H9 (cell line): ENCODE measurements at regions not wholly inside any gene's neighbourhood (a gene's known extent, or its start where the extent isn't known, plus 50 kb on each side); places are given as distances from the start of the nearest gene placed in this dataset.

Experiments
- DNase-seq: peaks from one replicate; pipeline ENCODE4 v3.0.0-alpha.2; 2017
- H2AFZ ChIP-seq: one replicate; pipeline ENCODE4 v1.6.1; 2013; ENCODE audit warnings: mild to moderate bottlenecking, low read length, control low read depth, moderate library complexity
- H2AK5ac ChIP-seq: 2 replicates; pipeline ENCODE4 v1.6.1; 2013; ENCODE audit warnings: low read length, control low read depth, mixed read lengths; ENCODE audit not compliant: insufficient read length
- H2BK120ac ChIP-seq: one replicate; pipeline ENCODE4 v1.6.1; 2013; ENCODE audit warnings: low read depth, mild to moderate bottlenecking, low read length, control low read depth, inconsistent platforms; ENCODE audit not compliant: poor library complexity, severe bottlenecking
- H2BK12ac ChIP-seq: 2 replicates; pipeline ENCODE4 v1.6.1; 2013; ENCODE audit warnings: low read length, control low read depth, mixed read lengths, low read depth; ENCODE audit not compliant: insufficient read length
- H2BK15ac ChIP-seq: 2 replicates; pipeline ENCODE4 v1.6.1; 2013; ENCODE audit warnings: low read depth, low read length, control low read depth
- H2BK20ac ChIP-seq: one replicate; pipeline ENCODE4 v1.6.1; 2013; ENCODE audit warnings: low read depth, mild to moderate bottlenecking, low read length, control low read depth, inconsistent platforms; ENCODE audit not compliant: poor library complexity, severe bottlenecking
- H2BK5ac ChIP-seq: 2 replicates; pipeline ENCODE4 v1.6.1; 2013; ENCODE audit warnings: low read length, control low read depth, mixed read lengths; ENCODE audit not compliant: insufficient read length
- H3K14ac ChIP-seq: 2 replicates; pipeline ENCODE4 v1.6.1; 2013; ENCODE audit warnings: low read length, control low read depth; ENCODE audit not compliant: insufficient read depth
- H3K18ac ChIP-seq: 2 replicates; pipeline ENCODE4 v1.6.1; 2013; ENCODE audit warnings: low read depth, mild to moderate bottlenecking, mixed read lengths, low read length, control low read depth; ENCODE audit not compliant: insufficient read length
- H3K23ac ChIP-seq: 2 replicates; pipeline ENCODE4 v1.6.1; 2013; ENCODE audit warnings: low read length, control low read depth, mixed read lengths, low read depth; ENCODE audit not compliant: insufficient read length
- H3K23me2 ChIP-seq: 2 replicates; pipeline ENCODE4 v1.6.1; 2013; ENCODE audit warnings: low read depth, mild to moderate bottlenecking, mixed read lengths, low read length, control low read depth; ENCODE audit not compliant: insufficient read length, poor library complexity, severe bottlenecking
- H3K27ac ChIP-seq: 2 replicates; pipeline ENCODE4 v1.5.1; 2013; ENCODE audit warnings: low read length, control low read depth, mixed read lengths, low read depth; ENCODE audit not compliant: insufficient read length
- H3K27me3 ChIP-seq: 2 replicates; pipeline ENCODE4 v1.6.1; 2013; ENCODE audit warnings: low read length, control low read depth, inconsistent platforms; ENCODE audit not compliant: insufficient read depth
- H3K4ac ChIP-seq: 2 replicates; pipeline ENCODE4 v1.6.1; 2013; ENCODE audit warnings: low read depth, mild to moderate bottlenecking, control low read depth, inconsistent platforms, low read length, moderate library complexity
- H3K4me1 ChIP-seq: 2 replicates; pipeline ENCODE4 v1.6.1; 2013; ENCODE audit warnings: low read length, control low read depth, inconsistent platforms; ENCODE audit not compliant: insufficient read depth
- H3K4me2 ChIP-seq: 2 replicates; pipeline ENCODE4 v1.6.1; 2013; ENCODE audit warnings: low read length, control low read depth, mixed read lengths; ENCODE audit not compliant: insufficient read length, insufficient read depth
- H3K56ac ChIP-seq: 2 replicates; pipeline ENCODE4 v1.6.1; 2013; ENCODE audit warnings: low read depth, mild to moderate bottlenecking, mixed read lengths, low read length, control low read depth; ENCODE audit not compliant: insufficient read length
- H3K79me1 ChIP-seq: 2 replicates; pipeline ENCODE4 v1.6.1; 2013; ENCODE audit warnings: low read depth, mild to moderate bottlenecking, moderate library complexity, low read length, control low read depth, inconsistent platforms; ENCODE audit not compliant: insufficient read depth, poor library complexity, severe bottlenecking
- H3K79me2 ChIP-seq: 2 replicates; pipeline ENCODE4 v1.6.1; 2013; ENCODE audit warnings: low read length, control low read depth, inconsistent platforms; ENCODE audit not compliant: insufficient read depth
- H3K9ac ChIP-seq: 2 replicates; pipeline ENCODE4 v1.6.1; 2013; ENCODE audit warnings: low read length, control low read depth, mixed read lengths; ENCODE audit not compliant: insufficient read length; ENCODE audit errors: extremely low read depth
- H3K9me3 ChIP-seq: one replicate; pipeline ENCODE4 v1.6.1; 2013; ENCODE audit warnings: low read depth, low read length, inconsistent platforms; ENCODE audit not compliant: control insufficient read depth
- H3T11ph ChIP-seq: one replicate; pipeline ENCODE4 v1.6.1; 2013; ENCODE audit warnings: mild to moderate bottlenecking, low read length, control low read depth, inconsistent platforms
- H4K20me1 ChIP-seq: one replicate; pipeline ENCODE4 v1.6.1; 2013; ENCODE audit not compliant: control insufficient read depth, insufficient read length, insufficient read depth
- H4K5ac ChIP-seq: 2 replicates; pipeline ENCODE4 v1.6.1; 2013; ENCODE audit warnings: low read depth, mild to moderate bottlenecking, mixed read lengths, low read length, control low read depth; ENCODE audit not compliant: insufficient read length
- H4K8ac ChIP-seq: replicated peaks from 2 replicates; pipeline ENCODE4 v1.6.1; 2013; ENCODE audit warnings: low read length, control low read depth, mixed read lengths, low read depth; ENCODE audit not compliant: insufficient read length
- H4K91ac ChIP-seq: 2 replicates; pipeline ENCODE4 v1.6.1; 2013; ENCODE audit warnings: low read depth, mild to moderate bottlenecking, moderate library complexity, mixed read lengths, low read length, control low read depth; ENCODE audit not compliant: insufficient read length
- H3K27ac Mint-ChIP-seq, 3 experiments: 2 replicates in 2 of 3; 3 replicates in 1 of 3; pipeline ENCODE4 v1.8.0; 2020 to 2021; ENCODE audit warnings: mixed read lengths in 3 of 3, mild to moderate bottlenecking in 1 of 3, moderate library complexity in 1 of 3
- H3K27me3 Mint-ChIP-seq: 2 replicates; pipeline ENCODE4 v1.8.0; 2021; ENCODE audit warnings: low read depth, mild to moderate bottlenecking, moderate library complexity, mixed read lengths
- H3K36me3 Mint-ChIP-seq, 3 experiments: 2 replicates in 2 of 3; 3 replicates in 1 of 3; pipeline ENCODE4 v1.8.0; 2020 to 2021; ENCODE audit warnings: low read depth in 3 of 3, mixed read lengths in 3 of 3; ENCODE audit not compliant: insufficient read depth in 1 of 3
- H3K4me1 Mint-ChIP-seq, 2 experiments: 2 replicates each; pipeline ENCODE4 v1.8.0; 2020; ENCODE audit warnings: mixed read lengths in 2 of 2
- H3K4me3 Mint-ChIP-seq, 2 experiments: 2 replicates in 1 of 2; 3 replicates in 1 of 2; pipeline ENCODE4 v1.8.0; 2020 to 2021; ENCODE audit warnings: mild to moderate bottlenecking in 2 of 2, mixed read lengths in 2 of 2, moderate library complexity in 1 of 2
- H3K9me3 Mint-ChIP-seq, 2 experiments: 2 replicates in 1 of 2; 3 replicates in 1 of 2; pipeline ENCODE4 v1.8.0; 2020; ENCODE audit warnings: mild to moderate bottlenecking in 2 of 2, mixed read lengths in 2 of 2, moderate library complexity in 1 of 2
- CTCF ChIP-seq: fragments of 200-600 bp; sonication (generic); conservative IDR thresholded peaks from 3 replicates; pipeline ENCODE4 v1.8.0; 2021; ENCODE audit warnings: antibody characterized with exemption, mild to moderate bottlenecking
- WGBS: extraction: QIAGEN DNeasy Blood & Tissue Kit; methylation state at CpG from one replicate; pipeline ENCODE4 v1.1.7; 2013; ENCODE audit warnings: missing lambda C conversion rate, low lambda C conversion rate, mixed read lengths; ENCODE audit not compliant: insufficient read length; ENCODE audit errors: extremely low coverage; 5-methylcytosine and 5-hydroxymethylcytosine counted together

GRCh38 chr3:101095693-101096430 lies 102.6 kb upstream of the ABI3BP start:
- Histone ChIP-seq H3K14ac (no peak overlapping the region), H3K4me1 (no peaks in the 10 kb centered on the region), H3K56ac (no peak overlapping the region), H3K18ac (no peak overlapping the region), H2BK12ac (no peak overlapping the region), H3K9ac (no peak overlapping the region), H3K79me2 (no peaks in the 10 kb centered on the region), H3K9me3 (no peaks in the 10 kb centered on the region), H2BK120ac (no peak overlapping the region), H3K23me2 (no peaks in the 10 kb centered on the region), H4K8ac (no peak overlapping the region), H3K23ac (no peak overlapping the region), H3K27ac (no peak overlapping the region), H3K4ac (no peak overlapping the region), H4K91ac (no peak overlapping the region), H2AFZ (no peak overlapping the region), H2BK5ac (no peak overlapping the region), H3K4me2 (no peak overlapping the region), H4K5ac (no peak overlapping the region), H2BK15ac (no peak overlapping the region), H4K20me1 (no peaks in the 10 kb centered on the region), H3T11ph (no peak overlapping the region), H2BK20ac (no peak overlapping the region), H3K79me1 (no peaks in the 10 kb centered on the region), H3K27me3 (no peaks in the 10 kb centered on the region), H2AK5ac (no peak overlapping the region)
- DNase-seq = no peak
- no peaks in the 10 kb centered on the region; the same call in 1 of the 2 replicates for H3K27me3 Mint-ChIP-seq
- no peaks in the 10 kb centered on the region for H3K9me3 Mint-ChIP-seq
- TF ChIP-seq CTCF = no peak
- no CpG with 5 or more reads among the region's 5 CpGs for WGBS
- H3K27ac Mint-ChIP-seq = no peak overlapping the region
- H3K4me3 Mint-ChIP-seq = no peak overlapping the region
- no peaks in the 10 kb centered on the region for H3K4me1 Mint-ChIP-seq
- H3K36me3 Mint-ChIP-seq = no peaks in the 10 kb centered on the region
